HL-60 (cell line): ENCODE measurements at regions not wholly inside any gene's neighbourhood (a gene's known extent, or its start where the extent isn't known, plus 50 kb on each side); places are given as distances from the start of the nearest gene placed in this dataset.

Source experiments
- CTCF ChIP-seq: IDR thresholded peaks from one replicate; pipeline ENCODE4 v1.5.1; 2011; ENCODE audit warnings: low read length, control low read depth, inconsistent platforms; ENCODE audit not compliant: insufficient read depth
- GABPA ChIP-seq: IDR thresholded peaks from 2 replicates; pipeline ENCODE4 v1.6.1; 2012; ENCODE audit warnings: low read depth
- REST ChIP-seq: IDR thresholded peaks from 2 replicates; pipeline ENCODE4 v1.6.1; 2012; ENCODE audit warnings: low read depth; ENCODE audit not compliant: insufficient replicate concordance
- SPI1 ChIP-seq: IDR thresholded peaks from 2 replicates; pipeline ENCODE4 v1.6.1; 2012; ENCODE audit warnings: low read depth, mild to moderate bottlenecking, borderline replicate concordance

- TF ChIP-seq CTCF (no peak), SPI1 (no peak), REST (no peak), GABPA (no peak)
Measured at GRCh38 chr7:3206101-3206500, 95.0 kb upstream of the SDK1 start.
